PFSK-1 (cell line): ENCODE measurements at regions not wholly inside any gene's neighbourhood (a gene's known extent, or its start where the extent isn't known, plus 50 kb on each side); places are given as distances from the start of the nearest gene placed in this dataset.

Experiments used
- FOXP2 ChIP-seq: optimal IDR thresholded peaks from 2 replicates; pipeline ENCODE3; 2011; ENCODE audit warnings: borderline replicate concordance, control low read depth, inconsistent platforms; ENCODE audit not compliant: insufficient read depth; ENCODE audit errors: extremely low read length, extremely low read depth
- POLR2AphosphoS5 ChIP-seq: IDR thresholded peaks from 2 replicates; pipeline ENCODE4 v1.6.1; 2012; ENCODE audit warnings: low read depth, mild to moderate bottlenecking, control low read depth, low read length, moderate library complexity
- REST ChIP-seq, 2 experiments: IDR thresholded peaks; 2 replicates each; pipeline versions ENCODE4 v1.6.1 to v1.8.0; 2011 to 2012; ENCODE audit warnings: low read depth in 2 of 2, low read length in 2 of 2, control low read depth in 1 of 2, inconsistent platforms in 1 of 2, mild to moderate bottlenecking in 1 of 2, moderate library complexity in 1 of 2; ENCODE audit not compliant: insufficient read depth in 1 of 2
- SIN3A ChIP-seq: IDR thresholded peaks from 2 replicates; pipeline ENCODE4 v1.6.1; 2012; ENCODE audit warnings: mild to moderate bottlenecking, low read length, moderate library complexity, borderline replicate concordance; ENCODE audit not compliant: insufficient read depth
- TAF1 ChIP-seq: IDR thresholded peaks from 2 replicates; pipeline ENCODE4 v1.6.1; 2012; ENCODE audit warnings: low read length, control low read depth, borderline replicate concordance; ENCODE audit not compliant: insufficient read depth

DNA sequence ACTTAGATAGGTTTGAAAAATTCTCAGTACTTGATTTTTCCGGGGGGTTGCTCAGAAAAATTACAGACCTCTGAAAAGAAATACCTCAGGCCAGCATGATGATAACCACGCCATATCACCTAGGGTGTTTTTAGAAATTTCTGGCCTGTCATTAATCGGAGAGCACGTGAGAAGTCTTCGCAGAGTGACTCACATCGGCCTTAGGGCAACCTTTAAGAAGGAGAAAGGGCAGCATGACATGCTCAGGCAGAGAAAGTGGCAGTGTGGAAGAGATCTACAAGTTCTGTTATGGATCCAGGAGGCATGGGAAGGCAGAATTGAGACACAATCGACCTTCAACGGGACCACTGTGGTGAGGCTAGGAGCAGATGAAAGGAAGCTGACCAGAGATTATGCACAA, 506.3 kb downstream of the LMO4 start:
- TF ChIP-seq POLR2AphosphoS5, result no peak
- no peak for TF ChIP-seq FOXP2
- no peak for TF ChIP-seq TAF1
- no peak for TF ChIP-seq REST (IDR thresholded peaks at IDR 0.05; ENCODE audit: insufficient read depth in 1 of 2, low read depth in 2 of 2, low read length in 2 of 2)
- no peak for TF ChIP-seq SIN3A

DNA sequence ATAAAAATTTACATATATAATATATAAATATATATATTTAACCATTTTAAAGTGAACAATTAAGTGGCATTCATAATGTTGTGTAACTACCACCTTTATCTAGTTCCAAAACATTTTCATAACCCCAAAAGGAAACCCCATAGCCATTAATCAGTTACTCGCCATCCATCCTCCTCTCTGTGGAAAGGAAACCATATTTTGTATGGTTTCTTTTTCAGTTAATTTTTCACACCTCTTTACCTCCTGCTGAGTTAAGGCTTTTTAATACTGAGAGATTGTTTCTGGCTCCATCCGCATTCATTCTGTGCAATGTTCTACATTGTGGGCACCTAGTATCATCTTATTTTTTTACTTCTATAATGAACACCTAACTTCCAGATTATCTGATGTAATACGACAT, 512.1 kb downstream of the LMO4 start:
- TF ChIP-seq TAF1, result no peak
- TF ChIP-seq FOXP2, result no peak
- no peak for TF ChIP-seq REST (IDR thresholded peaks at IDR 0.05; ENCODE audit: insufficient read depth in 1 of 2, low read depth in 2 of 2, low read length in 2 of 2)
- no peak for TF ChIP-seq POLR2AphosphoS5
- TF ChIP-seq SIN3A, result no peak

- TF ChIP-seq REST (IDR thresholded peaks at IDR 0.05; ENCODE audit: insufficient read depth in 1 of 2, low read depth in 2 of 2, low read length in 2 of 2) (no peak), FOXP2 (no peak), TAF1 (no peak), POLR2AphosphoS5 (no peak), SIN3A (no peak)
Observed at GRCh38 chr1:87841332-87841731, 512.7 kb downstream of the LMO4 start.

DNA sequence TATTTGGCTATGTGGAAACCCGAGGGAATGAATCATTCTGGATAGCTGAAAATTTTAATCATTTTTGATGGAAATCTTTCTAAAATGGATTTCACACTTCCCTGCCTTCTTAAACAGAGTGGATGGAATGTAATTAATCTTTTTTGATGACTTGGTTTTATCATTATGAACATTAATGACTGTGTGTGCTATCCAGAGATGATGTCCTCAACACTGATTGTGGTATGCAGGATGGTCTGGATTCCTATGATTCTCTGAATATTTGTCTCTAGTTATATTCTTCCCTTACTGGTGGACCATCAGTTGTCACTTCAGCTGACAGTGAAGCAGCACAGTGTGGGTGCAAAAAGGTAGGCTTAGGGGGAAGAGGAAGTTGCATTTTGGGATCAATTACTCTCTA, 513.5 kb downstream of the LMO4 start:
- TF ChIP-seq POLR2AphosphoS5 (no peak), TAF1 (no peak)

DNA sequence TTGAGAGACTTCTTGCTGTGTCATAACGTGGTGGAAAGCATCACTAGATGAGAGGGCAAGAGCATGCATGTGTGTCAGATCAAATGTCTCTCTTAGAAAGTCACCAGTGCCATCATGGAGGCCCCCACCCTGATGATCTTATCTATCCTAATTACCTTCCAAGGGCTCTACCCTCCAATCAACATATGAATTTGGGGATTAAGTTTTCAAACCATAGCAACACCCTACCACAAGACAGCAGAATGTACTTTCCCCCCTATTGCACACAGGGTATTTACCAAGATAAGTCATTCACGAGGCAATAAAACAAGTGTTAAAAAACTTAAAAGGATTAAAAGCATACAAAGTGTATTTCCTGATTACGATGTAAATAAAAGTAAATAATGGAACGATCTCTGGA, 515.6 kb downstream of the LMO4 start:
- TF ChIP-seq FOXP2, result no peak
- no peak for TF ChIP-seq SIN3A
- TF ChIP-seq REST (IDR thresholded peaks at IDR 0.05; ENCODE audit: insufficient read depth in 1 of 2, low read depth in 2 of 2, low read length in 2 of 2), result no peak
- no peak for TF ChIP-seq TAF1
- TF ChIP-seq POLR2AphosphoS5, result no peak
